GM21447 (cell line): ENCODE measurements at regions not wholly inside any gene's neighbourhood (a gene's known extent, or its start where the extent isn't known, plus 50 kb on each side); places are given as distances from the start of the nearest gene placed in this dataset.

Experiments
- ATAC-seq: cut with Tn5 transposase; IDR thresholded peaks from one replicate; pipeline ENCODE4 v1.9.1; 2021; ENCODE audit not compliant: unreplicated experiment

- no peak for ATAC-seq
These were observed 297.4 kb upstream of the TAS2R1 start for GRCh38 chr5:9927521-9927997.

- no peak for ATAC-seq
These were observed 297.0 kb upstream of the TAS2R1 start for GRCh38 chr5:9927106-9927505.

- peak; percentile 84 for ATAC-seq
These were observed 294.5 kb upstream of the TAS2R1 start for GRCh38 chr5:9924614-9925013.

- ATAC-seq, result no peak
These were observed 292.6 kb upstream of the TAS2R1 start for GRCh38 chr5:9922719-9923118.

- no peak for ATAC-seq
These were observed 290.5 kb upstream of the TAS2R1 start for GRCh38 chr5:9920697-9921096.

GRCh38 chr5:9919306-9920030 is 289.3 kb upstream of the TAS2R1 start:
- ATAC-seq, result no peak

- ATAC-seq, result no peak
These were observed 275.5 kb upstream of the TAS2R1 start for GRCh38 chr5:9905661-9906060.

- ATAC-seq, result no peak
These were observed 273.6 kb upstream of the TAS2R1 start for GRCh38 chr5:9903801-9904200.

GRCh38 chr5:9898319-9898718 is 268.2 kb upstream of the TAS2R1 start:
- no peak for ATAC-seq

GRCh38 chr5:9895302-9895645 is 265.1 kb upstream of the TAS2R1 start:
- ATAC-seq, result no peak

- ATAC-seq, result no peak
These were observed 264.6 kb upstream of the TAS2R1 start for GRCh38 chr5:9894571-9895301.

- no peak for ATAC-seq
These were observed 262.5 kb upstream of the TAS2R1 start for GRCh38 chr5:9892696-9893095.

GRCh38 chr5:9889511-9889910 is 259.4 kb upstream of the TAS2R1 start:
- no peak for ATAC-seq

GRCh38 chr5:9888501-9888901 is 258.4 kb upstream of the TAS2R1 start:
- no peak for ATAC-seq

- no peak for ATAC-seq
These were observed 255.0 kb upstream of the TAS2R1 start for GRCh38 chr5:9885164-9885563.

GRCh38 chr5:9878206-9878605 is 248.1 kb upstream of the TAS2R1 start:
- no peak for ATAC-seq

- no peak for ATAC-seq
These were observed 247.3 kb upstream of the TAS2R1 start for GRCh38 chr5:9877488-9877887.

GRCh38 chr5:9876451-9876850 is 246.3 kb upstream of the TAS2R1 start:
- ATAC-seq, result no peak

GRCh38 chr5:9869616-9870288 is 239.6 kb upstream of the TAS2R1 start:
- no peak for ATAC-seq

GRCh38 chr5:9865574-9865973 is 235.4 kb upstream of the TAS2R1 start:
- ATAC-seq, result no peak

GRCh38 chr5:9864791-9865190 is 234.6 kb upstream of the TAS2R1 start:
- ATAC-seq, result no peak

- ATAC-seq, result no peak
These were observed 233.3 kb upstream of the TAS2R1 start for GRCh38 chr5:9863486-9863885.
